Upper lobe of left lung (tissue), 4 donors: ENCODE measurements at regions not wholly inside any gene's neighbourhood (a gene's known extent, or its start where the extent isn't known, plus 50 kb on each side); places are given as distances from the start of the nearest gene placed in this dataset.

ENCODE experiments used
- EP300 ChIP-seq, 4 donors: sonication (generic); formaldehyde crosslinking; IDR thresholded peaks; one replicate each; pipeline ENCODE4 v1.5.1; 2017; ENCODE audit warnings: antibody characterized with exemption in 4 of 4, control low read depth in 2 of 4
- POLR2A ChIP-seq, 4 donors: fragments of 450-650 bp; IDR thresholded peaks; one replicate each; pipeline ENCODE4 v1.5.1; 2016 to 2017; ENCODE audit warnings: antibody characterized with exemption in 4 of 4, mild to moderate bottlenecking in 2 of 4
- POLR2AphosphoS5 ChIP-seq, 2 donors: sonication (generic); formaldehyde crosslinking; IDR thresholded peaks; one replicate each; pipeline ENCODE4 v1.5.1; 2017; ENCODE audit warnings: antibody characterized with exemption in 2 of 2
- TF ChIP-seq, protein P1 (sequence below), 6 experiments: fragments of 450-650 bp in 4 of 6; fragments of 200-600 bp in 2 of 6; sonication (generic) in 2 of 6; IDR thresholded peaks; one replicate each; pipeline ENCODE4 v1.5.1; 2016 to 2019; ENCODE audit warnings: antibody characterized with exemption in 6 of 6

DNA sequence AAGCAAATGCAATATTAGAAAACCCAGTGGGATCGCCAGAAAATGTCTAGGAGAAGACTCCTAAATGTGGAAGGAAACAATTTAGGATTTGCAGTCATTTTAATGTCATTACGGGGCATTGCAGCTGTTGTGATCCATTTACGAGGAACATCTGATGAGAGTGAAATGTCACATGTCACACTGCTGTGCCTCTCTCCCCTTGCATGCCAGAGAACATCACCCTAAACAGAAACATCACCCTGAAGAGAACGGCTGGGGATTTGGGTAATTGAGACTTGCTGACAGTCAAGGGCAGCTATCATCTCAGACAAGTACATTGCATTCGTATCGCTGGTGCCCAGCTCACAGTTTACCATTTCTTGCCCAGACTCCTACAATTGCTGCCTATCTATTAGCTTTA lies 785.7 kb upstream of the POM121L12 start:
- TF ChIP-seq, protein P1, sequence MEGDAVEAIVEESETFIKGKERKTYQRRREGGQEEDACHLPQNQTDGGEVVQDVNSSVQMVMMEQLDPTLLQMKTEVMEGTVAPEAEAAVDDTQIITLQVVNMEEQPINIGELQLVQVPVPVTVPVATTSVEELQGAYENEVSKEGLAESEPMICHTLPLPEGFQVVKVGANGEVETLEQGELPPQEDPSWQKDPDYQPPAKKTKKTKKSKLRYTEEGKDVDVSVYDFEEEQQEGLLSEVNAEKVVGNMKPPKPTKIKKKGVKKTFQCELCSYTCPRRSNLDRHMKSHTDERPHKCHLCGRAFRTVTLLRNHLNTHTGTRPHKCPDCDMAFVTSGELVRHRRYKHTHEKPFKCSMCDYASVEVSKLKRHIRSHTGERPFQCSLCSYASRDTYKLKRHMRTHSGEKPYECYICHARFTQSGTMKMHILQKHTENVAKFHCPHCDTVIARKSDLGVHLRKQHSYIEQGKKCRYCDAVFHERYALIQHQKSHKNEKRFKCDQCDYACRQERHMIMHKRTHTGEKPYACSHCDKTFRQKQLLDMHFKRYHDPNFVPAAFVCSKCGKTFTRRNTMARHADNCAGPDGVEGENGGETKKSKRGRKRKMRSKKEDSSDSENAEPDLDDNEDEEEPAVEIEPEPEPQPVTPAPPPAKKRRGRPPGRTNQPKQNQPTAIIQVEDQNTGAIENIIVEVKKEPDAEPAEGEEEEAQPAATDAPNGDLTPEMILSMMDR (IDR thresholded peaks at IDR 0.05), result no peak
- TF ChIP-seq POLR2A (IDR thresholded peaks at IDR 0.05), result no peak
- TF ChIP-seq EP300 (IDR thresholded peaks at IDR 0.05), result no peak
- no peak for TF ChIP-seq POLR2AphosphoS5 (IDR thresholded peaks at IDR 0.05)
